NCI-H2227 treated with DMSO at 0.1 percent for 48 hours (cell line): ENCODE measurements at regions not wholly inside any gene's neighbourhood (a gene's known extent, or its start where the extent isn't known, plus 50 kb on each side); places are given as distances from the start of the nearest gene placed in this dataset.

Experiments used
- DNase-seq: peaks from one replicate; lab custom pipeline; 2025; lab: John Stamatoyannopoulos, UW

- DNase-seq, result no peak
Observed at GRCh38 chr2:38509947-38510326, 92.8 kb downstream of the HNRNPLL start.

- DNase-seq, result no peak
Observed at GRCh38 chr2:38509314-38509946, 93.3 kb downstream of the HNRNPLL start.

GRCh38 chr2:38508311-38509039 lies 94.3 kb downstream of the HNRNPLL start:
- DNase-seq, result peak; percentile 69

- no peak for DNase-seq
Observed at GRCh38 chr2:38507712-38508111, 95.0 kb downstream of the HNRNPLL start.

GRCh38 chr2:38505779-38506178 lies 96.9 kb downstream of the HNRNPLL start:
- DNase-seq, result no peak

GRCh38 chr2:38504169-38504568 lies 98.6 kb downstream of the HNRNPLL start:
- no peak for DNase-seq

- no peak for DNase-seq
Observed at GRCh38 chr2:38502107-38502506, 100.6 kb downstream of the HNRNPLL start.

- no peak for DNase-seq
Observed at GRCh38 chr2:38500283-38500634, 102.5 kb downstream of the HNRNPLL start.

- DNase-seq, result no peak
Observed at GRCh38 chr2:38499548-38500282, 103.0 kb downstream of the HNRNPLL start.

GRCh38 chr2:38498045-38498481 lies 104.7 kb downstream of the HNRNPLL start:
- DNase-seq, result peak; percentile 69

- DNase-seq, result no peak
Observed at GRCh38 chr2:38497670-38498037, 105.1 kb downstream of the HNRNPLL start.

GRCh38 chr2:38496927-38497669 lies 105.6 kb downstream of the HNRNPLL start:
- DNase-seq, result peak; percentile 11

GRCh38 chr2:38495880-38496279 lies 106.8 kb downstream of the HNRNPLL start:
- no peak for DNase-seq

GRCh38 chr2:38494394-38494793 lies 108.3 kb downstream of the HNRNPLL start:
- DNase-seq, result no peak

GRCh38 chr2:38492042-38492615 lies 110.6 kb downstream of the HNRNPLL start:
- DNase-seq, result no peak

GRCh38 chr2:38491436-38491835 lies 111.3 kb downstream of the HNRNPLL start:
- DNase-seq, result no peak

GRCh38 chr2:38489846-38490245 lies 112.8 kb upstream of the ATL2 start:
- no peak for DNase-seq

- no peak for DNase-seq
Observed at GRCh38 chr2:38487852-38488251, 110.8 kb upstream of the ATL2 start.

GRCh38 chr2:38486213-38487026 lies 109.3 kb upstream of the ATL2 start:
- DNase-seq, result no peak

GRCh38 chr2:38485734-38486133 lies 108.7 kb upstream of the ATL2 start:
- no peak for DNase-seq

- no peak for DNase-seq
Observed at GRCh38 chr2:38484957-38485356, 107.9 kb upstream of the ATL2 start.
